Cardiac septum (tissue), 1 donor: ENCODE measurements at regions not wholly inside any gene's neighbourhood (a gene's known extent, or its start where the extent isn't known, plus 50 kb on each side); places are given as distances from the start of the nearest gene placed in this dataset.
A peak's percentile ranks its signal among the peaks of the same experiment; 100 is the strongest.
"Not testable (repeated sequence)": the region's sequence is repeated elsewhere in the genome, so short reads cannot be mapped to it uniquely, and the experiment has no call there.

Experiments used
- DNase-seq: peaks from one replicate; pipeline ENCODE4 v3.0.0-alpha.2; 2020; ENCODE audit warnings: low spot score
- intact Hi-C: fragments of 100-400 bp; cut with DNase I; formaldehyde crosslinking; loops from one replicate; pipeline ENCODE4 v1.14.0; 2022
- donor health status: DM: no; HTN: no; CAD: no.

DNA sequence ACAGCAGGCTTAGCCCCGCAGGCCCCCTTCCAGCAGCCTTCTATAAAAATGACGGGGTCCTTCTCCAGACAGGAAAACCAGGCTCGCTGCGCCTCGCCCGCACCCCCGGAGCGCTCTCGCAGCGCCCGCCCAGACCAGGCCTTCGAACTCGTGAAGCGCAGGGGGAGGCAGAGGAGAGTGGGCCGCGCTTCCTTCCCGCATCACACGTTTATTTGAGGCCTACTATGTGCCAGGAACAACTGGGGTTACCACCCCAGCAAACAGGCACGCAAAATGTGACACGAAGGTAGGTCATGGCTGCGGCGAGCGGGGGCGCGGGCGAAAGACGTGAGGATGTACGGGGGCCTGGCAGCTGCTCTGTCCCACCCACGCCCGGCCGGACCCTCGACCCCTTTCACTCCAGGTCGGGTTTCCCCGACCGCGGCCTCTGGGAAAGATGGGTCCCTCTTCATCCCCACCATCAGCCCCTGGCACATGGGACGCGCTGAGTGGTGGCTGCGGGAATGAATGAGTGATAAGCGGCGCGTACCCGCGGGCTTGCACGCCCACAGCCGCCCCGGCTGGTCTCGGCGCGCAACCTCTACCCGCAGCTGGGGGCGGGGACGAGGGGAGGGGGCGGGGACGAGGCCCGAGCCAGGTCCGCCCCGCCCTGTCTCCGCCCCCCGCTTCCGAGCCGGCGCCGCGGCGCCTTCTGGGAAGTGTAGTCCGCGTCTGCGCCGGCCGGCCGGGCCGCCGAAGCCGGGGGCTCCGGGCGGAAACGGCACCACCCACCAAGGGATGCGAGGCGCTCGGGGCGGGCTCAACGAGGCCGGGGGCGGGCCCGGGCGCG is 59.1 kb downstream of the ZNF467 start:
- intact Hi-C loops: no loop called here
- DNase-seq: peak; percentile 97

DNA sequence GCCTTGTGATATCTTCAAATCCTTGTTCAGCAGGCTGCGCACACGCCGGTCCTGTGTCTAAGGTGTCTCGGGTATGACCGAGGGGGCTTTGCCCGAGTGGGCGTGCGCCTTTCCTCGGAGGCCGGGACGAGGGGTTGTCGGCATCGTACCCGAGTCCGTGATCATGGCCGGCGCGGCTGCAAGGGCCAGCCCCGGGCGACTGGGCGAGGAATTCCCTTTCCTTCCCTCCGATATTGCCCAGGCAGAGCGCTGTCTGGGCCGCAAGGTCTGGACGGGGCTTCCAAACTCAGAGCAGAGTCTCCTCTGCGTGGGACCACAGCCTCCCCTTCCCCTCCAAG is 59.7 kb downstream of the ZNF467 start:
- intact Hi-C loops: no loop called here
- DNase-seq: no peak

DNA sequence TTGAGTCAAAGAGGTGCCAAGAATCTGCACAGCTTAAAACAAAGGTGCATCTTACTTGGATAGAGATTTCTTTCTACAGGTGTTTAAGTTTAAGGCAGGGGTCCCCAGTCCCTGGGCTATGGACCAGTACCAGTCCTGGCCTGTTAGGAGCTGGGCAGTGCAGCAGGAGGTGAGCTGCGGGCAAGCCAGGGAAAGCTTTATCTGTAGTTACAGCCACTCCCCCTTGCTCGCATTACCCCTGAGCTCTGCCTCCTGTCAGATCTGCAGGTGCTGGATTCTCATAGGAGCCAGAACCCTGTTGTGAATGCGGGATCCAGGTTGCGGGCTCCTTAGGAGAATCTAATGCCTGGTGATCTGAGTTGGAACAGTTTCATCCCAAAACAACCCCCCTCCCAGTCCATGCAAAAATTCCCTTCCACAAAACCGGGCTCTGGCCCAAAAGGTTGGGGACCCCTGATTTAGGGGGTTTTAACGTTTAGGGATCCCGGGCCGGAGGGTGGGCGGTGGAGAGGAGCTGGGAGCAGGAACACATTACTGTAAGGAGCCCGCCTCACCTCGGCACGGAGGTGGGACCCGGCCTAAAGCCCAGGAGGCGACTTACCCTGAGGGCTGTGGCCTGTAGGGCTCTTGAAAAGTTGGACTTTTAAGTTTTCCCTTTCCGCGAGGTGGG is 60.2 kb downstream of the ZNF467 start:
- intact Hi-C loops: no loop called here
- DNase-seq: no peak

DNA sequence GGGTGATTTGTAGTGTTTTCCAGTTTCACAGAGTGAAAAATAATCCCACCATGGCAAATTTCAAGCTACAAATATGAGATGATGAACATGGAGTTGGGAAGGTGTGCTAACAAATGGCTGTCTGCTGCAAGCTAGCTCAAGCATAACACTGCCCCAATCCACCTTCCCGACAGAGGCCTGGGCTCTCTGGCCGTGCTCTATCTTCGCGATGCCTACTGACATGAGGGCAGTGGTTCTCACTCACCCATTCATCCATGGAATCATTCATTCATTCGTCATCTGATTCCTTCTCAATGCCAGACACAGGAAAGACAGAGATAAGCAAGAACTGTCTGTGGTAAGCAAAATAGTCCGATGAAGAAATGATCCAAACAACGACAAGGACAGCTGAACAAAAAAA is 65.4 kb downstream of the ZNF467 start:
- DNase-seq: no peak
- intact Hi-C loops: no loop called here

DNA sequence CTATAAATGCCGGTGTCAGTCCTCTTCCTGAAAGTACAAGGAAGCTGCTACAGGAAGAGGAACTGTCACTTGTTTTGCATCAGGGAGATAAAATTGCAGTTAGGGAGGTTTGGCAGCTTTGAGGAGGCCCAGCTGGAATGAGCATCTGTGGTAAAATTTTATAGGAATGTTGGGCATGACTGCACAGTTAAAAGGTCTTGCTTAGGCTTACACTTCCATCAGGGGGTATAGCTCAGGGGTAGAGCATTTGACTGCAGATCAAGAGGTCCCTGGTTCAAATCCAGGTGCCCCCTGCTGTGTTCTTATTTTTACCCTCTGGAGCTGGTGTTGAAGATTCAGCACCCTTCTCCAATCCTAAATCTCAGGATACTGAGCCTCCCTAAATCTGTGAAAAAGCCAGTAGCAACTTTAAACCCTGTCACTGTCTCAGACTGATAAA is 65.9 kb downstream of the ZNF467 start:
- intact Hi-C loops: no loop called here
- DNase-seq: no peak

DNA sequence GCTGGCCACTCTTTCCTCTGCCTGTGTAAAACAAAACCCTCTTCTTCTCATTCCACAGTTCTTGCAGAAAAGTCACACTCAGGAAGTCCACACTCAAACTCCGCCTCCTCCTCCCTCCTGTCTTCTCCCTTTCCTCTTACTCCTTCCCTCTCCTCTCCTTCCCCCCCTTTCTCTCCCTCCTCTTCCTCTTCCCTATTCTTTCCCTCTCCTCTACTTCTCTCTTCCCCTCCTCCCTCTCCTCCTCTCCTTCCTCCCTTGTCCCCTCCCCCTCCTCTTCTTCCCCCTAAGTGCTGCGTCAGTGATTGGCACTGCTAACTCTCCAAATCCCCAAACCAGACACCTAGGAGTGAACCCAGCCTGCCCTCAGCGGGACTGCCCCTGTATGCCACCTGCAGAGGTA is 67.0 kb downstream of the ZNF467 start:
- DNase-seq: no peak
- intact Hi-C loops: no loop called here

DNA sequence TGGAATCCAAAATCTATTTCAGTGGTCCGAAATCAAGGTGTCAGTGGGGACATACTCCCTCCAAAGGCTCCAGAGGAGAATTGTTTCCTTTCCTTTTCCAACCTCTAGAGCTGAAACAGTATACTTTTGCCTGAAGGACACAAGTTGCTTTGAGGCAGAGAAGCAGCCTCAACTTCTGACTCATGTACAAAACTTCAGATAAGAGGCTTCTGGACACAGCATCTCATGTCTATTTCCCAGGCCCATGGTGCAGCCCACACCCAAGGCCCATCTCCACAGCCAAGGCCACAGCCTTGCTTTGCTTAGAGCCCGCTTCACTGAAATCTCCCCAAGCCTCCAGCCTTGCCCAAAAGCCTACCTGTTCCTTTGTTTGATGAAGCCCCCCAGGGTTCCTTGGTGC is 68.9 kb downstream of the ZNF467 start:
- DNase-seq: no peak
- intact Hi-C loops: no loop called here

DNA sequence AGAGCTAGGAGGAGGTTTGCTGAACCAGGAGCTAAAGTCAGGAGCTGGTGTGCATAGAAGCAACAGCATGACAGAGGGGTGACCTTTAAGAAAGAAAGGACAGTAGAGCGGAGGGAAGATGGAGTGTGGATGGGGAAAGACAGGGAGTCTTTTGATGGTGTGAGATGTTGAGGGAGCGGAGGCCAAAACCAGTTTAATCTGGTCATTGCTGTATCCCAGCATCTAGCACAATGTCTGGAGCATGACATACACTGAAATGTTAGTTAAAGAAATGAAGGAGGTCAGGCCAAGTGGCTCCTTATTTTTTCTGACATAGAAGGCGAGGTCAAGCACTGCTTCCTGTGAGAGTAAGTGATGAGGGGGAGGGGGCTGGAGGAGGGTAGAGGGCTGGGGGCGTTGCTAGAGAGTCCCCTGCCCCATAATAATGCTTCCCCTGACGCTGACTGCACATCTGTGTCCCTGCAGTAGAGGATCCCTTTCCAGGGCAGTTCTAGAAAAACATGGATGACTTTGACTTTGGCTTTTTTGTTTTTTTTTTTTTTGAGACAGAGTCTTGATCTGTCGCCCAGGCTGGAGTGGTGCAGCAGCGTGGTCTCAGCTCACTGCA is 70.2 kb downstream of the ZNF467 start:
- intact Hi-C loops: loop anchor here (2.0 kb wide), 1 partner anchor 40 kb away; no protein-coding TSS in a partner anchor
- no peak for DNase-seq

DNA sequence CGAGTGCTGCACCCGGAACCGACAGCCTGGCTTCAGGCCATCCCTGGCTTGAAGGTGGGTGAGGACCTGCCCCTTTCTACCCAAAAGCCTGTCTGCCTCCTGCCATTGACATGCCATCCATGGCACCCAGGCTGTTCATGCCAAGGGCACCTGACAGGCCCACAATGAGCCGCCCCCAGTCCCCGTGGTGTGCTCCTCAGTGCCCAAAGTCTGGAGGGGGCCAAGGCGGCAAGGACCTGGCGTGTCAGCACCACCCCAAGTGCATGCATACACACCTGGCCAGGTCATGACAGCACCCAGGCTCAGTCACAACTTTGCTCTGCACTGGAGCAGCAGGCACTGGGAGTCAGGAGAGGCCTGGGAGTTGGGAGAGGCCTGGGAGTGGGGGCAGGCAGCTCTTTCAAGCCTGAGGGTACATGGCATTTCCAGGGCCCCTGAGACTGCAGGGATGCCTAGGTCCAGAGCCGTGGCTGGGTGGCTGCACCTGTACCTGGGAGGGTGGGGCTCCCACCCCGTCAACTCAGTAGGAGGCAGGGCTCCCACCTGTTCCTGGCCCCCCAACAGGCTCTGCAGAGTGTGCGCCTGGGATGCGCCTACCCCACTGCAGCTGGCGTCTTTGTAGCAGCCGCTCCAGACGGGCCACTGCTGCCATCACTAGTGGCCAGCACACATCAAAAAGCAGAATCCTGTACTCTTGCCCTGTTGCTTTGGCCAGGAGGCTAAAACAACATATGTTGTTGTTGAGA is 71.7 kb downstream of the ZNF467 start:
- no peak for DNase-seq
- intact Hi-C loops: loop anchor here (2.0 kb wide), 1 partner anchor 41 kb away; no protein-coding TSS in a partner anchor

DNA sequence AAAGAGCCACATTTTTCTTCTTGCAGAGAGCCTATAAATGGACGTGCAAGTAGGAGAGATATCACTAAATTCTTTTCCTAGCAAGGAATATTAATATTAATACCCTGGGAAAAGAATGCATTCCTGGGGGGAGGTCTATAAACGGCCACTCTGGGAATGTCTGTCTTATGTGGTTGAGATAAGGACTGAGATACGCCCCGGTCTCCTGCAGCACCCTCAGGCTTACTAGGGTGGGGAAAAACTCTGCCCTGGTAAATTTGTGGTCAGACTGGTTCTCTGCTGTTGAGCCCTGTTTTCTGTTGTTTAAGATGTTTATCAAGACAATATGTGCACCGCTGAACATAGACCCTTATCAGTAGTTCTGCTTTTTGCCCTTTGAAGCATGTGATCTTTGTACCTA is 75.6 kb downstream of the ZNF467 start:
- intact Hi-C loops, DNase-seq: not testable (repeated sequence)

DNA sequence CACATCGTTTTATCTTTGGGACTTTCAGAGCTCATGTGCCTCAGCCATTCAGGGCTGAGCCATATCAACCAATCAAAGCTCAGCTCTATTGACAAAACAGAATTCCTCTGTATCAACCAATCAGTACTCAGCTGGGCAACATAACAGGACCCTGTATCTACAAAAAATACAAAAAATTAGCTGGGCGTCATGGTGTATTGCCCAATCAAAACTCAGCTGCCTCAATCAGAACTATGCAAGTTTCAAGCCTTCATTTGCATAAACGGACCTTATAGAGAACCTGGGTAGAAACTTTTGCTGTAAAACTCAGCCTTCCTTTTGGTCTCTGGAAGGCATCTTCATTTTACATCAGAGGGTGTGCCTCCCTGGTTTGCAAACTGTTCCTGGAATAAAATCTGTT is 77.1 kb downstream of the ZNF467 start:
- DNase-seq: no peak
- intact Hi-C loops: no loop called here

DNA sequence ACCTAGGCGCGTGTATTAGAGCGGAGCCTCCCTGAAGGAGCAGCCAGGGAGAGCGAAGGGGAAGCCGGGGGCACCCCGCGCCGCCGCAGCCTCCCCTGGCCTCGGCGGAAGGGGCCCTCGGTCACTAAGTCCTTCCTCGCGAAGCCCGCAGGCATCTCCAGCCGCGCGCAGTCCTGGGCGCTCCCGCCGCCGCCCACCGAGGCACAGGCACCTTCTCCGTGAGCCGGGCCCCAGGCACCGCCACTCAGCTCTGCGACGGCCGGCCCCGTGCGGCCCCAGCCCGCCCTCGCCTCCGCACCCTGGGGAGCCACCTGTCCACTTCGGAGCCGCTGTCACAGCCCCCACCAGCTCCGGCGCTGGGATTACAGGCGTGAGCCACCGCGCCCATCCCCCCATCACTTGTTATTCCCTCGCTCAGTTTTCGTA is 80.8 kb downstream of the ZNF467 start:
- intact Hi-C loops: no loop called here
- DNase-seq: no peak

DNA sequence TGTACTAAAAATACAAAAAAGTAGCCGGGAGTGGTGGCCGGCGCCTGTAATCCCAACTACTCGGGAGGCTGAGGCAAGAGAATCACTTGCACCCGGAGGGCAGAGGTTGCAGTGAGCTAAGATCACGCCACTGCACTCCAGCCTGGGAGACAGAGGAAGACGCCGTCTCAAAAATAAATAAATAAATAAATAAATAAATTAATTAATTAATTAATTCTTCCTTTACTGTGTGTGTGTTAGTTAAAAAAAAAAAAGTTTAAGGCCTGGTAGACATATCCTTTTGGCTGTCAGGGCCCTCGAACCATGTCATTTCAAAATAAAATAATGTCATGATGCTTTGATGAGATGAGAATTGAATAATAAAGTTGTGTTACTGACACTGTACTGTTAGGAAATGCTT is 81.3 kb downstream of the ZNF467 start:
- intact Hi-C loops: no loop called here
- no peak for DNase-seq

DNA sequence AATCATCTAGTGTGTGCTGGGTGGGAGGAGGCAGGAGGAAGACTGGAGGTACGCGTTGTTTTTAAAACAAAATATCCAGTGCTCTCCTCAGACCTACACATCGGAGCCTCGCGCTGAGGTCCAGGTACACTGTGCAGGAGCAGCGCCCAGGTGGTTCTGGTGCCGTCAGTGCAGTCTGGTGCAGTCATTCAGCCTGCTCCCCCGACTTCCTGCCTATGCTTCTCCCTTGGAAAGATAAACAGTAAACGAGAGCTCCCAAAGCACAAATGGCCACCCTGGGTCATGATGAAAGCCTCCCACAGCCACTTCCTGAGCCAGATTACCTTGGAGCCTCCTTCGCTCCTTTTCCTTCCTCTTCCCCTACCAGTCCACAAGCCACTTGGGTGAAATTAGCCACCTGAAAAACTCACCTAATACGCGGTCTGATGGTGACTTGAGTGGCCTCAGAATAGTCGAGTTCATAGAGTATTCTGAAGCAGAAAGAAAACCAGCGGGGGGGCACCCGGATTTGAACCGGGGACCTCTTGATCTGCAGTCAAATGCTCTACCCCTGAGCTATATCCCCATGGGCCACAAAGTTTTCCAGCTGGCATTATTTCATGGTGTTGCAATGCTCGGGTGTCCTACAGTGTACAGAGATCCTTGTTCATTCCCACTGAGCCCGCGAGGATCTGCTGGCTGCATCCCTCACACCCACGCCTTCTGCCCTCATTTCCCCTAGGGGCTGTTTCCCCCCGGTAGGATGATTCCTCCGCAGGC is 82.5 kb downstream of the ZNF467 start:
- intact Hi-C loops: no loop called here
- no peak for DNase-seq

DNA sequence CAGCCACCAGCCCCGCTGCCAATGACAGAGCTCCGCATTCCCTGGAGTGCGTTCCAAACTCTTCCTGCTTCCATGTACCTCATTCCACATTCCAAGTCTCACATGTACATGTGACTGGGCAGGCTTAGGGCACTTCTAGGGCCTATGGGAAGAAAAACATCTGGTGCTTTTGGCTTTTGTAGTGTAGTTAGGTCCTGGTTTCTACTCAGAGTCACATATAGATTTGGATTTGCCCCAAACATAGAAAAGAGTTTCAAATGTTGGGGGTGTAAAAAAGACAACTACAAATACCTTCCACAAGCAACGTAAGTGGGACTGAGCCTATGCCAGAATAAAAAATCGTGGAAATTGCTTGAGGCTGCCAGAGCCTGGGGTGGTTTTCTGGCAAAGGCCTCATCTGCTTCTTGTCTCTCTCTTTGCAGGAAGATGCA is 84.1 kb downstream of the ZNF467 start:
- intact Hi-C loops: no loop called here
- no peak for DNase-seq

DNA sequence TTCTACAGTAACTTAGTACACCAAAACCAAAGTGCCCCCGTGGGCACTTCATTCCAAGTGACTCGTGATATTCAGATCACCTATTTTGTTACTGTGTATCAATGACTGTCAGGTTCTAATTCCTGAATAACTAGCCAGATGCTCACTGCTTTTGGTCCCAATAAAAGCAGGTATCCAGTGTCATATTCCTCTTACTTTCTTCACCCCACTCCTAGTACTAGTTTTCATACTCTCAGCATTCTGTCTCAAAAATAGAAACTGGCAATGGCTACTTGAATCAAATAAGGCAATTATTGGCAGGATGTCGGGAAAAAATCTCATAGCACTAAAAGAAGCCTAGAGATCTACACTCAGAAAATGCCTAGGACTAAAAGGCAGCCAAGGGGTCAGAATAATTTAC is 84.6 kb downstream of the ZNF467 start:
- intact Hi-C loops: no loop called here
- no peak for DNase-seq

DNA sequence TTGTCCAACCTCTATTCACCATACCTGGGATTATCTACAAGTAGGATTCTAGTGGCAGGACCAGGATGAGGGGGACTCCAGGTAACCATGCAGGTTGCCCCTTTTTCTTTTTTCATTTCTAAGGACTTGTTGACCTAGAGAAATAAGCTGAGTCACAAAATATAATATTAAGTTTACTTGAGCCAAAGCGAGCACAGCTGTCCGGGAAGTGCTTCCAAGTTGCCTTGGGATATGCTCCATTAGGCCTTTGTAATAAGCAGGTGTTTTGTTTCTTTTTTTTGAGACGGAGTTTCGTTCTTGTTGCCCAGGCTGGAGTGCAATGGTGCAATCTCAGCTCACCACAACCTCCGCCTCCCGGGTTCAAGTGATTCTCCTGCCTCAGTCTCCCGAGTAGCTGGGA is 85.6 kb downstream of the ZNF467 start:
- DNase-seq, intact Hi-C loops: not testable (repeated sequence)

DNA sequence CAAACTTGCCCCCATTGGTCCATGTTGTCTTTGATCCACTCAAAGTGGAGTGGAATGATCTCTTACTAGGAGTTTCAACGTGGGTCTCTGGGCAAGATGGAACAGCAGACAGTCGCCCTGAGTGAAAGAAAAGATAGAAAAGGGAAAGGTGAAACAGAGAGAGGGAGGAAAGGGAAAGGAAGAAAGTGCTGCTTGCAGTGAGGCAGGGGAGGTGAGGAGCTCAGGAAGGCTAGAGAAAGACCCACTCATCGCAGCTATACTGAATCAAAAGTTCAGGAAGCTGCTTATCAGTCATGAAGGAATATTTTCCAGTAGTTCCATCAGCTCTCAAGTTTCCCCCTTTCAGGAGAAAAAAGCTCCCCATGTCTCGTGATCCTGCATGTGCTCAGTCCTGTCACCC is 86.9 kb downstream of the ZNF467 start:
- intact Hi-C loops: no loop called here
- no peak for DNase-seq

DNA sequence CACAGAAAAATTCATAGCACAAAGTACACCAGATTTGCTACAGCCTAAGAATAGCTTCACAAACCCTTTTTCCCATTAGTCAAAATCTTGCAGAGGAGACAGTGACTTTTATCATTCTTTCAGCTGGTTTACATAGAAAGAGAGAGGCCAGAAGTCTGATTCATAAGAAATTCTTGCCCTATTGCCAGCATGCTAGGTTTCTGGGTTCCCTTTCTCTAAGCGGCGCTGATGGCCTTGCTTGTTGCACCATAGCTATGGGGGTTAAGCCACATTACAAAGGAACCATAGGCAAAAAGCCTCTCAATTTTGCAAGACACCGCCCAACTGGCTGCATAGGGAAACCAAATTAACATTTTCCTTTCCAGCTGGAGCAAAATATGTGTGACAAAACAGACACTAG is 87.4 kb downstream of the ZNF467 start:
- intact Hi-C loops: no loop called here
- DNase-seq: no peak
